GM12891 (cell line): ENCODE measurements at regions not wholly inside any gene's neighbourhood (a gene's known extent, or its start where the extent isn't known, plus 50 kb on each side); places are given as distances from the start of the nearest gene placed in this dataset.
"Not testable (repeated sequence)": the region's sequence is repeated elsewhere in the genome, so short reads cannot be mapped to it uniquely, and the experiment has no call there.

ENCODE experiments used
- DNase-seq: peaks from one replicate; pipeline ENCODE4 v3.0.0; 2011; ENCODE audit warnings: low spot score; ENCODE audit not compliant: insufficient read length
- FAIRE-seq: peaks from 2 replicates; lab custom pipeline; 2011; peaks lifted over from hg19 to GRCh38; lab: Jason Lieb, UNC
- PAX5 ChIP-seq: IDR thresholded peaks from 2 replicates; pipeline ENCODE4 v1.6.1; 2011; ENCODE audit warnings: low read length, moderate library complexity, mild to moderate bottlenecking; ENCODE audit not compliant: insufficient read depth, severe bottlenecking
- POLR2A ChIP-seq: IDR thresholded peaks from 2 replicates; pipeline ENCODE4 v1.6.1; 2011; ENCODE audit warnings: low read depth, low read length, control low read depth
- POLR2AphosphoS5 ChIP-seq: IDR thresholded peaks from 2 replicates; pipeline ENCODE4 v1.6.1; 2011; ENCODE audit warnings: low read depth, low read length, control low read depth
- POU2F2 ChIP-seq: IDR thresholded peaks from 2 replicates; pipeline ENCODE4 v1.6.1; 2011; ENCODE audit warnings: low read depth, mild to moderate bottlenecking, control low read depth, low read length, moderate library complexity
- SPI1 ChIP-seq: IDR thresholded peaks from 2 replicates; pipeline ENCODE4 v1.6.1; 2011; ENCODE audit warnings: low read depth, low read length, control low read depth
- TAF1 ChIP-seq: IDR thresholded peaks from 2 replicates; pipeline ENCODE4 v1.6.1; 2011; ENCODE audit warnings: low read depth, low read length, control low read depth

GRCh38 chr6:94175465-94175864 lies 756.1 kb upstream of the EPHA7 start:
- no peak for DNase-seq
- FAIRE-seq, result no peak
- no peak for TF ChIP-seq TAF1
- no peak for TF ChIP-seq POLR2A
- TF ChIP-seq SPI1, result no peak
- TF ChIP-seq POU2F2, result no peak
- no peak for TF ChIP-seq PAX5
- no peak for TF ChIP-seq POLR2AphosphoS5

GRCh38 chr6:94163877-94164276 lies 744.5 kb upstream of the EPHA7 start:
- no peak for DNase-seq
- FAIRE-seq, result no peak
- TF ChIP-seq POLR2A, result no peak
- TF ChIP-seq TAF1, result no peak
- TF ChIP-seq SPI1, result no peak
- TF ChIP-seq POLR2AphosphoS5, result no peak
- no peak for TF ChIP-seq POU2F2
- no peak for TF ChIP-seq PAX5

GRCh38 chr6:94150886-94151285 lies 731.5 kb upstream of the EPHA7 start:
- FAIRE-seq (no peak), DNase-seq (no peak)
- TF ChIP-seq SPI1 (no peak), POLR2A (no peak), PAX5 (no peak)

- DNase-seq (no peak), FAIRE-seq (no peak)
- TF ChIP-seq POLR2A (no peak), POLR2AphosphoS5 (no peak), PAX5 (no peak), POU2F2 (no peak)
Observed at GRCh38 chr6:94144807-94145206, 725.4 kb upstream of the EPHA7 start.

GRCh38 chr6:94137178-94137577 lies 717.8 kb upstream of the EPHA7 start:
- not testable (repeated sequence) for FAIRE-seq, DNase-seq

GRCh38 chr6:94133106-94133505 lies 713.7 kb upstream of the EPHA7 start:
- FAIRE-seq (no peak), DNase-seq (no peak)
- TF ChIP-seq PAX5, result no peak
- TF ChIP-seq POLR2A, result no peak
- TF ChIP-seq POLR2AphosphoS5, result no peak
- TF ChIP-seq SPI1, result no peak
- no peak for TF ChIP-seq TAF1
- no peak for TF ChIP-seq POU2F2

- FAIRE-seq (no peak), DNase-seq (no peak)
- TF ChIP-seq POLR2A, result no peak
- no peak for TF ChIP-seq SPI1
- TF ChIP-seq TAF1, result no peak
- no peak for TF ChIP-seq POU2F2
Observed at GRCh38 chr6:94131271-94131670, 711.9 kb upstream of the EPHA7 start.

- TF ChIP-seq SPI1, result no peak
- FAIRE-seq (no peak), DNase-seq (no peak)
Observed at GRCh38 chr6:94130478-94130877, 711.1 kb upstream of the EPHA7 start.

- FAIRE-seq, result no peak
- no peak for TF ChIP-seq POLR2A
- TF ChIP-seq POU2F2, result no peak
- TF ChIP-seq POLR2AphosphoS5, result no peak
- no peak for DNase-seq
Observed at GRCh38 chr6:94129926-94130325, 710.6 kb upstream of the EPHA7 start.

- no peak for TF ChIP-seq POU2F2
- TF ChIP-seq POLR2AphosphoS5, result no peak
- no peak for TF ChIP-seq PAX5
- no peak for TF ChIP-seq POLR2A
- TF ChIP-seq SPI1, result no peak
- no peak for TF ChIP-seq TAF1
- FAIRE-seq (no peak), DNase-seq (no peak)
Observed at GRCh38 chr6:94127716-94128115, 708.4 kb upstream of the EPHA7 start.

- no peak for DNase-seq
- no peak for FAIRE-seq
- TF ChIP-seq POLR2A (no peak), SPI1 (no peak), POLR2AphosphoS5 (no peak), TAF1 (no peak), PAX5 (no peak)
Observed at GRCh38 chr6:94124333-94124732, 705.0 kb upstream of the EPHA7 start.
